GM19372 (cell line): ENCODE measurements at regions not wholly inside any gene's neighbourhood (a gene's known extent, or its start where the extent isn't known, plus 50 kb on each side); places are given as distances from the start of the nearest gene placed in this dataset.

Experiments used
- ATAC-seq: cut with Tn5 transposase; IDR thresholded peaks from one replicate; pipeline ENCODE4 v1.9.1; 2021; ENCODE audit warnings: mild to moderate bottlenecking, low read depth, moderate library complexity; ENCODE audit not compliant: unreplicated experiment

GRCh38 chr9:28528049-28528448, 954.8 kb upstream of the C9orf72 start:
- no peak for ATAC-seq

GRCh38 chr9:28538132-28538531, 964.9 kb upstream of the C9orf72 start:
- ATAC-seq, result no peak

GRCh38 chr9:28539434-28540070, 966.3 kb upstream of the C9orf72 start:
- no peak for ATAC-seq

- no peak for ATAC-seq
These were observed 969.6 kb upstream of the C9orf72 start for GRCh38 chr9:28542928-28543327.

GRCh38 chr9:28547527-28547926, 974.2 kb upstream of the C9orf72 start:
- no peak for ATAC-seq

GRCh38 chr9:28563291-28563934, 990.1 kb upstream of the C9orf72 start:
- ATAC-seq, result no peak

GRCh38 chr9:28583832-28584231, 1010.6 kb upstream of the C9orf72 start:
- ATAC-seq, result no peak

- no peak for ATAC-seq
These were observed 1011.3 kb upstream of the C9orf72 start for GRCh38 chr9:28584542-28584941.

- ATAC-seq, result no peak
These were observed 1013.8 kb upstream of the C9orf72 start for GRCh38 chr9:28587052-28587451.

GRCh38 chr9:28598408-28598807, 1025.1 kb upstream of the C9orf72 start:
- ATAC-seq, result no peak

GRCh38 chr9:28600226-28600625, 1026.9 kb upstream of the C9orf72 start:
- no peak for ATAC-seq

GRCh38 chr9:28607843-28608242, 1034.6 kb upstream of the C9orf72 start:
- no peak for ATAC-seq

GRCh38 chr9:28610339-28610738, 1037.1 kb upstream of the C9orf72 start:
- ATAC-seq, result no peak

GRCh38 chr9:28616310-28616709, 1043.0 kb upstream of the C9orf72 start:
- ATAC-seq, result no peak

- no peak for ATAC-seq
These were observed 1046.7 kb upstream of the C9orf72 start for GRCh38 chr9:28620011-28620410.

GRCh38 chr9:28620661-28621060, 1047.4 kb upstream of the C9orf72 start:
- ATAC-seq, result no peak

GRCh38 chr9:28624771-28625170, 1051.5 kb upstream of the C9orf72 start:
- ATAC-seq, result no peak

- no peak for ATAC-seq
These were observed 1054.8 kb upstream of the C9orf72 start for GRCh38 chr9:28628031-28628430.

GRCh38 chr9:28648723-28649122, 1075.4 kb upstream of the C9orf72 start:
- no peak for ATAC-seq

GRCh38 chr9:28650327-28650726, 1077.0 kb upstream of the C9orf72 start:
- ATAC-seq, result no peak

- ATAC-seq, result no peak
These were observed 1077.9 kb upstream of the C9orf72 start for GRCh38 chr9:28651050-28651722.

- ATAC-seq, result no peak
These were observed 1079.9 kb upstream of the C9orf72 start for GRCh38 chr9:28653216-28653615.
